ENCODE measurements at regions not wholly inside any gene's neighbourhood (a gene's known extent, or its start where the extent isn't known, plus 50 kb on each side); places are given as distances from the start of the nearest gene placed in this dataset.

- no peak for FAIRE-seq
- TF ChIP-seq, protein P1, sequence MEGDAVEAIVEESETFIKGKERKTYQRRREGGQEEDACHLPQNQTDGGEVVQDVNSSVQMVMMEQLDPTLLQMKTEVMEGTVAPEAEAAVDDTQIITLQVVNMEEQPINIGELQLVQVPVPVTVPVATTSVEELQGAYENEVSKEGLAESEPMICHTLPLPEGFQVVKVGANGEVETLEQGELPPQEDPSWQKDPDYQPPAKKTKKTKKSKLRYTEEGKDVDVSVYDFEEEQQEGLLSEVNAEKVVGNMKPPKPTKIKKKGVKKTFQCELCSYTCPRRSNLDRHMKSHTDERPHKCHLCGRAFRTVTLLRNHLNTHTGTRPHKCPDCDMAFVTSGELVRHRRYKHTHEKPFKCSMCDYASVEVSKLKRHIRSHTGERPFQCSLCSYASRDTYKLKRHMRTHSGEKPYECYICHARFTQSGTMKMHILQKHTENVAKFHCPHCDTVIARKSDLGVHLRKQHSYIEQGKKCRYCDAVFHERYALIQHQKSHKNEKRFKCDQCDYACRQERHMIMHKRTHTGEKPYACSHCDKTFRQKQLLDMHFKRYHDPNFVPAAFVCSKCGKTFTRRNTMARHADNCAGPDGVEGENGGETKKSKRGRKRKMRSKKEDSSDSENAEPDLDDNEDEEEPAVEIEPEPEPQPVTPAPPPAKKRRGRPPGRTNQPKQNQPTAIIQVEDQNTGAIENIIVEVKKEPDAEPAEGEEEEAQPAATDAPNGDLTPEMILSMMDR (IDR thresholded peaks at IDR 0.05; ENCODE audit: insufficient read depth, low read length, severe bottlenecking), result no peak
- no peak for DNase-seq (ENCODE audit: low read depth)
- Histone ChIP-seq H3K4me3 (ENCODE audit: low read depth, low read length) (no peak overlapping the region), H3K27me3 (ENCODE audit: control insufficient read depth, insufficient read depth, low read length) (no peaks in the 10 kb centered on the region), H3K36me3 (ENCODE audit: control insufficient read depth, insufficient read depth, low read length) (no peaks in the 10 kb centered on the region)
These were observed 225.1 kb downstream of the PIK3R1 start for GRCh38 chr5:68440651-68441050.

DNA sequence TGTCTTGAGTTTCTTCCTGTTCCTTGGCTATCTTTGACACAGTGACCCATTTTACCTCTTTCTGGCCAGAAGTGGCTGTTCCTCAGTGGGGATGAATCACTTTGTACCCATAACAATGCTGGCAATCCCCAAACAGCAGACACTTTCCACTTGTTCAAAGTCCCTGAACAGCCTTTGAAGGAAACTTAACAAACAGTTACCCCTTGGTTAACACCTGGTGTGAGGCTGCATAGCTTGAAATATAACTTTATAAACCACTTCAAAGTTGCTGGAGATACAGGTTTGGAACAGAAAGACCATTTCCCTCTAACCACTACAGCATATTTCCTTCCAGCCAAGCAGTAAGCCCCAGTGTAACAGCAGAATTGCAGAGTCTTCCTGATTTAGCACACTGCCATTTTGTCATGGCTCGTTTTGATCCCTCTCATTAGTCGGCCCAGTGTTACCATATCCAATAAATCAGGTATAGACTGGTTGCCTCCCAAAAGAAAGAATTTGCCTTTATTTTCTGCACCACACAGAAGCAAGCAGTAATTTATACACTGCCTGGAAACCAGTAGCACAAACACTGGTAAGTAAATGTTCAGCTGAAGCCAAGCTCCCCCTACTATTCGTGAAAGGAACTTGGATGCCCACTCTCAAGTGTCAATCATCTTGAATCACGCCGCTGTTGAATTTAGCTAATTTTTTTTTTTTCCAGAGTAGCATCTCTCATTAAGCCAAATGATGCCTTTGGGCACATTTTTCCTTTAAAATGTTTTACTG is 225.9 kb downstream of the PIK3R1 start:
- H3K4me3 ChIP-seq (ENCODE audit: low read depth, low read length), result no peak overlapping the region
- TF ChIP-seq, protein P1 (IDR thresholded peaks at IDR 0.05; ENCODE audit: insufficient read depth, low read length, severe bottlenecking), result no peak
- H3K27me3 ChIP-seq (ENCODE audit: control insufficient read depth, insufficient read depth, low read length), result no peaks in the 10 kb centered on the region
- no peaks in the 10 kb centered on the region for H3K36me3 ChIP-seq (ENCODE audit: control insufficient read depth, insufficient read depth, low read length)
- FAIRE-seq, result no peak
- no peak for DNase-seq (ENCODE audit: low read depth)

GRCh38 chr5:68443091-68443490 is 227.5 kb downstream of the PIK3R1 start:
- Histone ChIP-seq H3K36me3 (ENCODE audit: control insufficient read depth, insufficient read depth, low read length) (no peaks in the 10 kb centered on the region), H3K4me3 (ENCODE audit: low read depth, low read length) (no peak overlapping the region), H3K27me3 (ENCODE audit: control insufficient read depth, insufficient read depth, low read length) (no peaks in the 10 kb centered on the region)
- DNase-seq (ENCODE audit: low read depth) (no peak), FAIRE-seq (no peak)
- TF ChIP-seq, protein P1 (IDR thresholded peaks at IDR 0.05; ENCODE audit: insufficient read depth, low read length, severe bottlenecking), result no peak

DNA sequence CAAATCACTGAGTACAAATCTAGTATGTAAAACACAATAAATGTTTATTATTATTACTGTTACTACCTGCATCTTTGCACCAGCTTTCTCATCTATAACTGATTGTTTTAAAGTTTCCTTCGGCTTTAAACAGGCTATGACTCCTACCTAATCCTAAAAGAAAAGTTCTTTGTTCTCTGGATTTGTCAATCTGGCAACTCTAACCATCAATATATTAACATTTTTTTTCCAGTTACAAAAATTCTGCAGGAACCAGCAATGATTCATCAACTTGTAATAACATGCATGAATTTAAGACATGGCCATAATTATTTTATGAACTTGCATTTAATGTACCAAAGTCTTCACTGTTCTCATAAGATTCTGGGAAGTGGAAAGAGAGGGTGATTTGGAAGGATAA is 228.5 kb downstream of the PIK3R1 start:
- FAIRE-seq (no peak), DNase-seq (ENCODE audit: low read depth) (peak; percentile 84)
- no peaks in the 10 kb centered on the region for H3K36me3 ChIP-seq (ENCODE audit: control insufficient read depth, insufficient read depth, low read length)
- no peak overlapping the region for H3K4me3 ChIP-seq (ENCODE audit: low read depth, low read length)
- no peaks in the 10 kb centered on the region for H3K27me3 ChIP-seq (ENCODE audit: control insufficient read depth, insufficient read depth, low read length)
- TF ChIP-seq, protein P1 (IDR thresholded peaks at IDR 0.05; ENCODE audit: insufficient read depth, low read length, severe bottlenecking), result no peak

DNA sequence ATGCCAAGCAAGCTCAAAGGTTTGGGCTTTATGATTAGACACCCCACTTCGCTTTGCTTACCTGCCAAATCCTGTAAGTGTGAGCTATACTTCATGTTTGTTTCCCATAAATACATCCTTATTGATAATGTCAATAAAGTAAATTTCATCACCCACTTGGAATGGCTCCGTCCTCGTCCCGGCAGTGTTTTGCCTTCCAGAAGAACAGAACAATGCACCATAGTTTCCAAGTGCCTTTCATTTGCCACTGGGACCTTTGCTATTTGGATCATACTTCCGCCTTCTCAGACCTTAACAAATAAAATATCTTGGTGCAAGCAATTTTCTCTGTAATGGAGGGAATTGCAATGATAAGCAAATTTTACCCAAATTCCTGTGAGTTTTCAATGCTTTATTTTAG is 229.3 kb downstream of the PIK3R1 start:
- no peak overlapping the region for H3K4me3 ChIP-seq (ENCODE audit: low read depth, low read length)
- FAIRE-seq (no peak), DNase-seq (ENCODE audit: low read depth) (no peak)
- H3K36me3 ChIP-seq (ENCODE audit: control insufficient read depth, insufficient read depth, low read length), result no peaks in the 10 kb centered on the region
- TF ChIP-seq, protein P1 (IDR thresholded peaks at IDR 0.05; ENCODE audit: insufficient read depth, low read length, severe bottlenecking), result no peak
- no peaks in the 10 kb centered on the region for H3K27me3 ChIP-seq (ENCODE audit: control insufficient read depth, insufficient read depth, low read length)

Data from bronchial epithelial cell (primary cell).